ENCODE measurements at regions not wholly inside any gene's neighbourhood (a gene's known extent, or its start where the extent isn't known, plus 50 kb on each side); places are given as distances from the start of the nearest gene placed in this dataset.

GRCh38 chr15:29333261-29333660 is 63.6 kb upstream of the NSMCE3 start:
- TF ChIP-seq EZH2 (IDR thresholded peaks at IDR 0.05; ENCODE audit: insufficient read depth, poor library complexity, severe bottlenecking) (no peak), EZH2phosphoT487 (IDR thresholded peaks at IDR 0.05; ENCODE audit: insufficient read depth, low read depth) (no peak)
